GM23248 (cell line): ENCODE measurements at regions not wholly inside any gene's neighbourhood (a gene's known extent, or its start where the extent isn't known, plus 50 kb on each side); places are given as distances from the start of the nearest gene placed in this dataset.

Experiments used
- DNase-seq: peaks from one replicate; pipeline ENCODE4 v3.0.0-alpha.2; 2015
- H2AFZ ChIP-seq: fragments of 200-600 bp; sonication (generic); 2 replicates; pipeline ENCODE4 v1.6.1; 2016; ENCODE audit warnings: antibody characterized with exemption
- H3F3A ChIP-seq: fragments of 200-600 bp; sonication (generic); 2 replicates; pipeline ENCODE4 v1.6.1; 2016; ENCODE audit warnings: mild to moderate bottlenecking, antibody characterized with exemption, mixed run types; ENCODE audit not compliant: insufficient read depth
- H3K27ac ChIP-seq: fragments of 200-600 bp; sonication (generic); 2 replicates; pipeline ENCODE4 v1.5.1; 2016; ENCODE audit warnings: mild to moderate bottlenecking
- H3K27me3 ChIP-seq: fragments of 200-600 bp; sonication (generic); replicated peaks from 2 replicates; pipeline ENCODE4 v1.6.1; 2016; ENCODE audit warnings: mild to moderate bottlenecking; ENCODE audit not compliant: insufficient read depth
- H3K36me3 ChIP-seq: fragments of 200-600 bp; sonication (generic); 2 replicates; pipeline ENCODE4 v1.6.1; 2016; ENCODE audit warnings: low read depth, mild to moderate bottlenecking
- H3K4me1 ChIP-seq: fragments of 200-600 bp; sonication (generic); 2 replicates; pipeline ENCODE4 v1.6.1; 2016; ENCODE audit warnings: mild to moderate bottlenecking; ENCODE audit not compliant: insufficient read depth
- H3K4me2 ChIP-seq: fragments of 200-600 bp; sonication (generic); one replicate; pipeline ENCODE4 v1.6.1; 2016; ENCODE audit warnings: mild to moderate bottlenecking; ENCODE audit not compliant: unreplicated experiment
- H3K4me3 ChIP-seq: fragments of 200-600 bp; sonication (generic); 2 replicates; pipeline ENCODE4 v1.5.1; 2016; ENCODE audit warnings: mild to moderate bottlenecking
- H3K79me2 ChIP-seq: fragments of 200-600 bp; sonication (generic); 2 replicates; pipeline ENCODE4 v1.6.1; 2016; ENCODE audit warnings: mild to moderate bottlenecking; ENCODE audit not compliant: insufficient read depth
- H3K9ac ChIP-seq: fragments of 200-600 bp; sonication (generic); 2 replicates; pipeline ENCODE4 v1.6.1; 2016; ENCODE audit warnings: mild to moderate bottlenecking
- H3K9me2 ChIP-seq: fragments of 200-600 bp; sonication (generic); 2 replicates; pipeline ENCODE4 v1.6.1; 2016; ENCODE audit warnings: mixed run types, mild to moderate bottlenecking, moderate library complexity; ENCODE audit not compliant: insufficient read depth
- H3K9me3 ChIP-seq: fragments of 200-600 bp; sonication (generic); one replicate; pipeline ENCODE4 v1.6.1; 2017; ENCODE audit warnings: low read depth
- H4K20me1 ChIP-seq: fragments of 200-600 bp; sonication (generic); 2 replicates; pipeline ENCODE4 v1.6.0; 2016; ENCODE audit not compliant: insufficient read depth
- EZH2 ChIP-seq: fragments of 200-600 bp; sonication (generic); IDR thresholded peaks from 2 replicates; pipeline ENCODE4 v1.6.1; 2018; ENCODE audit warnings: antibody characterized with exemption, mild to moderate bottlenecking; ENCODE audit not compliant: insufficient read depth, poor library complexity, severe bottlenecking
- EZH2phosphoT487 ChIP-seq: fragments of 200-600 bp; sonication (generic); IDR thresholded peaks from 2 replicates; pipeline ENCODE4 v1.6.1; 2018; ENCODE audit warnings: antibody characterized with exemption, moderate library complexity, mild to moderate bottlenecking, low read depth; ENCODE audit not compliant: insufficient read depth
- WGBS, 2 experiments: methylation state at CpG; one replicate each; pipeline ENCODE4 v1.1.6; 2015 to 2017; ENCODE audit warnings: low lambda C conversion rate in 2 of 2, low coverage in 1 of 2; ENCODE audit errors: missing lambda C conversion rate in 2 of 2; 5-methylcytosine and 5-hydroxymethylcytosine counted together
- in situ Hi-C: fragments of 300-500 bp; cut with MboI; formaldehyde crosslinking; loops from 2 replicates; pipeline ENCODE4 v1.15.0; 2020

GRCh38 chr11:43124272-43124935, 187.4 kb upstream of the API5 start:
- H3K9ac ChIP-seq: no peak overlapping the region
- H2AFZ ChIP-seq: no peak overlapping the region
- no peaks in the 10 kb centered on the region for H3K36me3 ChIP-seq
- no peaks in the 10 kb centered on the region for H3K27me3 ChIP-seq
- H3K9me2 ChIP-seq: no peaks in the 10 kb centered on the region
- H3K9me3 ChIP-seq: no peaks in the 10 kb centered on the region
- H3K4me2 ChIP-seq: no peak overlapping the region
- no peaks in the 10 kb centered on the region for H3F3A ChIP-seq
- no peak for DNase-seq
- WGBS, 2 experiments: 7 to 20% methylated on average over 3 of the region's 3 CpGs
- H3K79me2 ChIP-seq: no peaks in the 10 kb centered on the region
- in situ Hi-C loops: no loop called here
- H4K20me1 ChIP-seq: no peaks in the 10 kb centered on the region
- TF ChIP-seq EZH2 (no peak), EZH2phosphoT487 (no peak)
- no peaks in the 10 kb centered on the region for H3K4me1 ChIP-seq
- no peak overlapping the region for H3K4me3 ChIP-seq
- no peak overlapping the region for H3K27ac ChIP-seq

- no peaks in the 10 kb centered on the region for H3K27me3 ChIP-seq
- H3F3A ChIP-seq: no peaks in the 10 kb centered on the region
- H3K9me3 ChIP-seq: no peaks in the 10 kb centered on the region
- DNase-seq: no peak
- H3K79me2 ChIP-seq: no peaks in the 10 kb centered on the region
- no peaks in the 10 kb centered on the region for H3K4me1 ChIP-seq
- H3K9ac ChIP-seq: no peak overlapping the region
- H3K9me2 ChIP-seq: no peaks in the 10 kb centered on the region
- H2AFZ ChIP-seq: no peak overlapping the region
- no peaks in the 10 kb centered on the region for H4K20me1 ChIP-seq
- TF ChIP-seq EZH2phosphoT487: no peak
- no peak for TF ChIP-seq EZH2
- no peak overlapping the region for H3K27ac ChIP-seq
- H3K36me3 ChIP-seq: no peaks in the 10 kb centered on the region
- WGBS, 2 experiments: 13 to 19% methylated on average over 2 of the region's 2 CpGs
- in situ Hi-C loops: no loop called here
- H3K4me3 ChIP-seq: no peak overlapping the region
- no peak overlapping the region for H3K4me2 ChIP-seq
These were observed 182.5 kb upstream of the API5 start for GRCh38 chr11:43129329-43129728.

- Histone ChIP-seq H3K79me2 (no peaks in the 10 kb centered on the region), H3K4me2 (no peak overlapping the region), H3F3A (no peaks in the 10 kb centered on the region), H3K9ac (no peak overlapping the region), H3K4me1 (no peaks in the 10 kb centered on the region), H3K9me3 (no peaks in the 10 kb centered on the region), H3K27me3 (no peaks in the 10 kb centered on the region), H4K20me1 (no peaks in the 10 kb centered on the region), H3K36me3 (no peaks in the 10 kb centered on the region), H3K27ac (no peak overlapping the region), H2AFZ (no peak overlapping the region), H3K9me2 (no peaks in the 10 kb centered on the region), H3K4me3 (no peak overlapping the region)
- DNase-seq: no peak
- 0 to 4% methylated on average over 2 of the region's 2 CpGs for WGBS, 2 experiments
- in situ Hi-C loops: no loop called here
- no peak for TF ChIP-seq EZH2
- TF ChIP-seq EZH2phosphoT487: no peak
These were observed 181.2 kb upstream of the API5 start for GRCh38 chr11:43130616-43131015.

GRCh38 chr11:43135966-43136534, 175.7 kb upstream of the API5 start:
- DNase-seq: no peak
- Histone ChIP-seq H3K9ac (no peak overlapping the region), H3K9me3 (no peaks in the 10 kb centered on the region), H3K27ac (no peak overlapping the region), H3K36me3 (no peaks in the 10 kb centered on the region), H3F3A (no peaks in the 10 kb centered on the region), H3K27me3 (no peaks in the 10 kb centered on the region), H3K4me3 (no peak overlapping the region), H3K4me2 (no peak overlapping the region), H4K20me1 (no peaks in the 10 kb centered on the region), H2AFZ (no peak overlapping the region), H3K9me2 (no peaks in the 10 kb centered on the region), H3K4me1 (no peaks in the 10 kb centered on the region), H3K79me2 (no peaks in the 10 kb centered on the region)
- in situ Hi-C loops: no loop called here
- TF ChIP-seq EZH2phosphoT487 (no peak), EZH2 (no peak)
- WGBS, 2 experiments: 39 to 47% methylated on average over 5 of the region's 5 CpGs
